ENCODE measurements at regions not wholly inside any gene's neighbourhood (a gene's known extent, or its start where the extent isn't known, plus 50 kb on each side); places are given as distances from the start of the nearest gene placed in this dataset.

DNA sequence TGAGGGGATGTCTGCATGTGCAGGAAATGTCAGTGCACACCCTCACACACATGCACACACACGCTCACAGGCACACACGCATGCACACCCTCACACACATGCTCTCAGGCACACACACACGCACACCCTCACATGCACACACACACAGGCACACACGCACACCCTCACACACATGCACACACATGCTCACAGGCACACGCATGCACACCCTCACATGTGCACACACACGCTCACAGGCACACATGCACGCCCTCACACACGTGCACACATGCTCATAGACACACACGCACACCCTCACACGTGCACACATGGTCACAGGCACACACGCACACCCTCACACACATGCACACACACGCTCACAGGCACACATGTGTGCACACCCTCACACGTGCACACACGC lies 77.6 kb upstream of the ZNF469 start:
- TF ChIP-seq, protein P1, sequence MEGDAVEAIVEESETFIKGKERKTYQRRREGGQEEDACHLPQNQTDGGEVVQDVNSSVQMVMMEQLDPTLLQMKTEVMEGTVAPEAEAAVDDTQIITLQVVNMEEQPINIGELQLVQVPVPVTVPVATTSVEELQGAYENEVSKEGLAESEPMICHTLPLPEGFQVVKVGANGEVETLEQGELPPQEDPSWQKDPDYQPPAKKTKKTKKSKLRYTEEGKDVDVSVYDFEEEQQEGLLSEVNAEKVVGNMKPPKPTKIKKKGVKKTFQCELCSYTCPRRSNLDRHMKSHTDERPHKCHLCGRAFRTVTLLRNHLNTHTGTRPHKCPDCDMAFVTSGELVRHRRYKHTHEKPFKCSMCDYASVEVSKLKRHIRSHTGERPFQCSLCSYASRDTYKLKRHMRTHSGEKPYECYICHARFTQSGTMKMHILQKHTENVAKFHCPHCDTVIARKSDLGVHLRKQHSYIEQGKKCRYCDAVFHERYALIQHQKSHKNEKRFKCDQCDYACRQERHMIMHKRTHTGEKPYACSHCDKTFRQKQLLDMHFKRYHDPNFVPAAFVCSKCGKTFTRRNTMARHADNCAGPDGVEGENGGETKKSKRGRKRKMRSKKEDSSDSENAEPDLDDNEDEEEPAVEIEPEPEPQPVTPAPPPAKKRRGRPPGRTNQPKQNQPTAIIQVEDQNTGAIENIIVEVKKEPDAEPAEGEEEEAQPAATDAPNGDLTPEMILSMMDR (IDR thresholded peaks at IDR 0.05), result no peak
- TF ChIP-seq POLR2A (IDR thresholded peaks at IDR 0.05), result no peak
